SJCRH30 (cell line): ENCODE measurements at regions not wholly inside any gene's neighbourhood (a gene's known extent, or its start where the extent isn't known, plus 50 kb on each side); places are given as distances from the start of the nearest gene placed in this dataset.

ENCODE experiments used
- DNase-seq, 2 experiments: peaks; one replicate each; pipeline ENCODE4 v3.0.0-alpha.2; 2015 to 2020
- H3K27ac ChIP-seq: fragments of 250-450 bp; sonication (Bioruptor Pico); 2 replicates; pipeline ENCODE4 v1.5.1; 2020; ENCODE audit warnings: mild to moderate bottlenecking, moderate library complexity
- H3K27me3 ChIP-seq: fragments of 250-450 bp; sonication (Bioruptor Pico); 2 replicates; pipeline ENCODE4 v1.5.1; 2020; ENCODE audit warnings: mild to moderate bottlenecking, moderate library complexity
- H3K36me3 ChIP-seq: fragments of 250-450 bp; sonication (Bioruptor Pico); 2 replicates; pipeline ENCODE4 v1.5.1; 2020; ENCODE audit warnings: mild to moderate bottlenecking, moderate library complexity
- H3K4me1 ChIP-seq: fragments of 250-450 bp; sonication (Bioruptor Pico); 2 replicates; pipeline ENCODE4 v1.5.1; 2020; ENCODE audit warnings: mild to moderate bottlenecking, moderate library complexity
- H3K4me3 ChIP-seq: fragments of 250-450 bp; sonication (Bioruptor Pico); 2 replicates; pipeline ENCODE4 v1.5.1; 2020; ENCODE audit warnings: mild to moderate bottlenecking, moderate library complexity
- H3K9me3 ChIP-seq: fragments of 250-450 bp; sonication (Bioruptor Pico); replicated peaks from 2 replicates; pipeline ENCODE4 v1.5.1; 2020; ENCODE audit warnings: mild to moderate bottlenecking, moderate library complexity

GRCh38 chr20:24388828-24389380, 80.5 kb upstream of the SYNDIG1 start:
- DNase-seq, result peak; percentile 15 to 49
- no peaks in the 10 kb centered on the region; the same call in 1 of the 2 replicates for H3K4me1 ChIP-seq
- no peaks in the 10 kb centered on the region for H3K9me3 ChIP-seq
- H3K36me3 ChIP-seq, result no peaks in the 10 kb centered on the region
- no peak overlapping the region for H3K27ac ChIP-seq
- H3K27me3 ChIP-seq, result no peaks in the 10 kb centered on the region
- no peak overlapping the region for H3K4me3 ChIP-seq

GRCh38 chr20:24385547-24385946, 83.9 kb upstream of the SYNDIG1 start:
- H3K27ac ChIP-seq, result no peak overlapping the region
- DNase-seq, result no peak
- no peaks in the 10 kb centered on the region; the same call in 1 of the 2 replicates for H3K4me1 ChIP-seq
- no peaks in the 10 kb centered on the region for H3K9me3 ChIP-seq
- H3K27me3 ChIP-seq, result no peaks in the 10 kb centered on the region
- no peaks in the 10 kb centered on the region for H3K36me3 ChIP-seq
- no peak overlapping the region for H3K4me3 ChIP-seq

GRCh38 chr20:24384865-24385264, 84.6 kb upstream of the SYNDIG1 start:
- Histone ChIP-seq H3K27ac (no peak overlapping the region), H3K27me3 (no peaks in the 10 kb centered on the region), H3K4me3 (no peak overlapping the region), H3K4me1 (no peaks in the 10 kb centered on the region; the same call in 1 of the 2 replicates), H3K9me3 (no peaks in the 10 kb centered on the region), H3K36me3 (no peaks in the 10 kb centered on the region)
- DNase-seq, result no peak

GRCh38 chr20:24382743-24383142, 86.7 kb upstream of the SYNDIG1 start:
- no peaks in the 10 kb centered on the region for H3K4me1 ChIP-seq
- H3K9me3 ChIP-seq, result no peaks in the 10 kb centered on the region
- H3K27me3 ChIP-seq, result no peaks in the 10 kb centered on the region
- peak in 1 of 2 experiments; percentile 22 for DNase-seq
- H3K4me3 ChIP-seq, result no peak overlapping the region
- no peaks in the 10 kb centered on the region for H3K36me3 ChIP-seq
- H3K27ac ChIP-seq, result no peak overlapping the region

GRCh38 chr20:24382331-24382730, 87.1 kb upstream of the SYNDIG1 start:
- no peak for DNase-seq
- H3K36me3 ChIP-seq, result no peaks in the 10 kb centered on the region
- H3K27ac ChIP-seq, result no peak overlapping the region
- no peaks in the 10 kb centered on the region for H3K9me3 ChIP-seq
- no peak overlapping the region for H3K4me3 ChIP-seq
- no peaks in the 10 kb centered on the region for H3K27me3 ChIP-seq
- no peaks in the 10 kb centered on the region for H3K4me1 ChIP-seq

- Histone ChIP-seq H3K4me1 (no peaks in the 10 kb centered on the region), H3K27ac (no peak overlapping the region), H3K27me3 (no peaks in the 10 kb centered on the region), H3K36me3 (no peaks in the 10 kb centered on the region), H3K4me3 (no peak overlapping the region), H3K9me3 (no peaks in the 10 kb centered on the region)
- no peak for DNase-seq
These were observed 87.5 kb upstream of the SYNDIG1 start for GRCh38 chr20:24381886-24382285.

GRCh38 chr20:24379484-24379927, 89.9 kb upstream of the SYNDIG1 start:
- DNase-seq, result no peak

GRCh38 chr20:24378661-24379483, 90.6 kb upstream of the SYNDIG1 start:
- Histone ChIP-seq H3K27ac (no peak overlapping the region), H3K36me3 (no peaks in the 10 kb centered on the region), H3K9me3 (no peaks in the 10 kb centered on the region), H3K27me3 (no peaks in the 10 kb centered on the region), H3K4me3 (no peak overlapping the region), H3K4me1 (no peaks in the 10 kb centered on the region)
- DNase-seq, result no peak

More at GRCh38 chr20:24379484-24379927, 89.9 kb upstream of the SYNDIG1 start:
- no peaks in the 10 kb centered on the region for H3K36me3 ChIP-seq
- H3K27ac ChIP-seq, result no peak overlapping the region
- no peaks in the 10 kb centered on the region for H3K27me3 ChIP-seq
- H3K4me3 ChIP-seq, result no peak overlapping the region
- no peaks in the 10 kb centered on the region for H3K4me1 ChIP-seq
- no peaks in the 10 kb centered on the region for H3K9me3 ChIP-seq

GRCh38 chr20:24376311-24377099, 92.9 kb upstream of the SYNDIG1 start:
- Histone ChIP-seq H3K9me3 (no peaks in the 10 kb centered on the region), H3K36me3 (no peaks in the 10 kb centered on the region), H3K4me3 (no peak overlapping the region), H3K27ac (no peak overlapping the region), H3K4me1 (no peaks in the 10 kb centered on the region), H3K27me3 (no peaks in the 10 kb centered on the region)
- DNase-seq, result no peak

GRCh38 chr20:24373372-24373771, 96.1 kb upstream of the SYNDIG1 start:
- no peaks in the 10 kb centered on the region for H3K36me3 ChIP-seq
- DNase-seq, result no peak
- H3K4me1 ChIP-seq, result no peaks in the 10 kb centered on the region
- no peak overlapping the region for H3K4me3 ChIP-seq
- H3K27me3 ChIP-seq, result no peaks in the 10 kb centered on the region
- no peak overlapping the region for H3K27ac ChIP-seq
- H3K9me3 ChIP-seq, result no peaks in the 10 kb centered on the region

GRCh38 chr20:24370911-24371695, 98.3 kb upstream of the SYNDIG1 start:
- Histone ChIP-seq H3K36me3 (no peaks in the 10 kb centered on the region), H3K9me3 (no peaks in the 10 kb centered on the region), H3K4me1 (no peaks in the 10 kb centered on the region), H3K4me3 (no peak overlapping the region), H3K27ac (no peak overlapping the region), H3K27me3 (no peaks in the 10 kb centered on the region)
- no peak for DNase-seq

- Histone ChIP-seq H3K4me1 (no peaks in the 10 kb centered on the region), H3K27ac (no peak overlapping the region), H3K36me3 (no peaks in the 10 kb centered on the region), H3K27me3 (no peaks in the 10 kb centered on the region), H3K9me3 (no peaks in the 10 kb centered on the region), H3K4me3 (no peak overlapping the region)
- DNase-seq, result no peak
These were observed 99.2 kb upstream of the SYNDIG1 start for GRCh38 chr20:24370249-24370648.

GRCh38 chr20:24368253-24368652, 101.2 kb upstream of the SYNDIG1 start:
- no peak for DNase-seq
- no peaks in the 10 kb centered on the region for H3K36me3 ChIP-seq
- H3K4me1 ChIP-seq, result peaks cover 10% of the 10 kb centered on the region
- no peaks in the 10 kb centered on the region for H3K9me3 ChIP-seq
- H3K27me3 ChIP-seq, result no peaks in the 10 kb centered on the region
- no peak overlapping the region for H3K27ac ChIP-seq
- no peak overlapping the region for H3K4me3 ChIP-seq

GRCh38 chr20:24366336-24367004, 103.0 kb upstream of the SYNDIG1 start:
- Histone ChIP-seq H3K9me3 (no peaks in the 10 kb centered on the region), H3K36me3 (no peaks in the 10 kb centered on the region), H3K4me3 (no peak overlapping the region), H3K27me3 (no peaks in the 10 kb centered on the region), H3K4me1 (peaks cover 10% of the 10 kb centered on the region), H3K27ac (no peak overlapping the region)
- no peak for DNase-seq
